NCI-H1436 (cell line): ENCODE measurements at regions not wholly inside any gene's neighbourhood (a gene's known extent, or its start where the extent isn't known, plus 50 kb on each side); places are given as distances from the start of the nearest gene placed in this dataset.

ENCODE experiments used
- DNase-seq: peaks from one replicate; lab custom pipeline; 2025; lab: John Stamatoyannopoulos, UW

- no peak for DNase-seq
These were observed 58.5 kb upstream of the IER5L start for GRCh38 chr9:129236441-129237145.

- no peak for DNase-seq
These were observed 57.9 kb upstream of the IER5L start for GRCh38 chr9:129235931-129236331.

- no peak for DNase-seq
These were observed 57.2 kb upstream of the IER5L start for GRCh38 chr9:129235041-129235930.

GRCh38 chr9:129234491-129234890 is 56.4 kb upstream of the IER5L start:
- no peak for DNase-seq

GRCh38 chr9:129232839-129233591 is 55.0 kb upstream of the IER5L start:
- DNase-seq: no peak

- DNase-seq: no peak
These were observed 53.7 kb upstream of the IER5L start for GRCh38 chr9:129231759-129232158.

- DNase-seq: no peak
These were observed 53.1 kb upstream of the IER5L start for GRCh38 chr9:129231022-129231739.

- no peak for DNase-seq
These were observed 52.2 kb upstream of the IER5L start for GRCh38 chr9:129230302-129230701.
